OCI-LY1 (cell line): ENCODE measurements at regions not wholly inside any gene's neighbourhood (a gene's known extent, or its start where the extent isn't known, plus 50 kb on each side); places are given as distances from the start of the nearest gene placed in this dataset.
"Not testable (repeated sequence)": the region's sequence is repeated elsewhere in the genome, so short reads cannot be mapped to it uniquely, and the experiment has no call there.

Source experiments
- EZH2 ChIP-seq: fragments of 200-600 bp; sonication (generic), shearing (Covaris generic); IDR thresholded peaks from 2 replicates; pipeline ENCODE4 v1.8.0; 2017; ENCODE audit warnings: borderline replicate concordance, mixed run types, mild to moderate bottlenecking, antibody characterized with exemption, low read length, moderate library complexity, mixed read lengths
- TF ChIP-seq, protein P1 (sequence below): fragments of 200-600 bp; sonication (generic), shearing (Covaris generic); IDR thresholded peaks from 2 replicates; pipeline ENCODE4 v1.5.1; 2017; ENCODE audit warnings: mild to moderate bottlenecking, antibody characterized with exemption, low read length, moderate library complexity, mixed read lengths

DNA sequence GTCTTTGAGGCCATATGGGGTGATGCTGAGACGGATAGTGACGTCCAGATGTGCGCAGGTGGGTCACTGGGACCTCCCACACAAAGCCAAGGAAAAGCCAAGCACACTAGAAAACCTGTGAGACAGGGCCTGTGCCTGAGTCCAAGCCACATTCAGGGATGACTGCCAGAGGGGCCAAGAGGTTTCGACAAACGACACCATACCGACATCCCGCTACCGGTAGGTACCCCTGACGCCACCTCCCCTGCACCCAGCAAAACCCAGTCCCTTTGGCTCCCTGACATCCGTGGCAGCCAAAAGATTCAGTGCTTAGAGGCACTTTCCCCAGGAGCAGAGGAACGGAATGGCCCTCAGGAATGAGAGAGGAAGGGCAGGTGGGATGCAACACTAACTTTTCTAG lies 158.0 kb upstream of the ZNF337 start:
- TF ChIP-seq, protein P1, sequence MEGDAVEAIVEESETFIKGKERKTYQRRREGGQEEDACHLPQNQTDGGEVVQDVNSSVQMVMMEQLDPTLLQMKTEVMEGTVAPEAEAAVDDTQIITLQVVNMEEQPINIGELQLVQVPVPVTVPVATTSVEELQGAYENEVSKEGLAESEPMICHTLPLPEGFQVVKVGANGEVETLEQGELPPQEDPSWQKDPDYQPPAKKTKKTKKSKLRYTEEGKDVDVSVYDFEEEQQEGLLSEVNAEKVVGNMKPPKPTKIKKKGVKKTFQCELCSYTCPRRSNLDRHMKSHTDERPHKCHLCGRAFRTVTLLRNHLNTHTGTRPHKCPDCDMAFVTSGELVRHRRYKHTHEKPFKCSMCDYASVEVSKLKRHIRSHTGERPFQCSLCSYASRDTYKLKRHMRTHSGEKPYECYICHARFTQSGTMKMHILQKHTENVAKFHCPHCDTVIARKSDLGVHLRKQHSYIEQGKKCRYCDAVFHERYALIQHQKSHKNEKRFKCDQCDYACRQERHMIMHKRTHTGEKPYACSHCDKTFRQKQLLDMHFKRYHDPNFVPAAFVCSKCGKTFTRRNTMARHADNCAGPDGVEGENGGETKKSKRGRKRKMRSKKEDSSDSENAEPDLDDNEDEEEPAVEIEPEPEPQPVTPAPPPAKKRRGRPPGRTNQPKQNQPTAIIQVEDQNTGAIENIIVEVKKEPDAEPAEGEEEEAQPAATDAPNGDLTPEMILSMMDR, result not testable (repeated sequence)
- not testable (repeated sequence) for TF ChIP-seq EZH2
